Body of pancreas (tissue), 4 donors: ENCODE measurements at regions not wholly inside any gene's neighbourhood (a gene's known extent, or its start where the extent isn't known, plus 50 kb on each side); places are given as distances from the start of the nearest gene placed in this dataset.

ENCODE experiments used
- ATAC-seq: fragments of 150-250 bp; one replicate; pipeline ENCODE4 v1.9.1; 2016
- DNase-seq, 4 donors: peaks; one replicate each; pipeline ENCODE4 v3.0.0-alpha.2; 2019
- H3K27ac ChIP-seq, 4 donors: fragments of 200-600 bp; sonication (generic); 1 replicate in 3 of 4; 2 replicates in 1 of 4; pipeline versions ENCODE4 v1.5.1 to v1.6.1; 2016 to 2019; ENCODE audit warnings: mild to moderate bottlenecking in 1 of 4, mixed read lengths in 1 of 4, moderate library complexity in 1 of 4
- H3K27me3 ChIP-seq, 2 donors: fragments of 200-600 bp; sonication (generic); one replicate each; pipeline ENCODE4 v1.6.0; 2016; ENCODE audit warnings: mild to moderate bottlenecking in 1 of 2
- H3K36me3 ChIP-seq, 2 donors: fragments of 200-600 bp; sonication (generic); replicated peaks in 1 of 2; 2 replicates each; pipeline ENCODE4 v1.5.1; 2016; ENCODE audit warnings: low read depth in 2 of 2; ENCODE audit not compliant: insufficient read depth in 1 of 2
- H3K4me1 ChIP-seq: fragments of 200-600 bp; sonication (generic); one replicate; pipeline ENCODE4 v1.6.0; 2016
- H3K4me3 ChIP-seq, 2 donors: fragments of 200-600 bp; sonication (generic); 1 replicate in 1 of 2; 2 replicates in 1 of 2; pipeline ENCODE4 v1.5.1; 2016 to 2019
- H3K9me3 ChIP-seq, 3 donors: fragments of 200-600 bp; sonication (generic); 1 replicate in 2 of 3; 2 replicates in 1 of 3; pipeline ENCODE4 v1.5.1; 2016
- CTCF ChIP-seq, 7 experiments: fragments of 450-650 bp in 4 of 7; fragments of 200-600 bp in 3 of 7; sonication (generic) in 3 of 7; IDR thresholded peaks; one replicate each; pipeline ENCODE4 v1.5.1; 2016 to 2019; ENCODE audit warnings: antibody characterized with exemption in 7 of 7
- POLR2A ChIP-seq, 3 donors: fragments of 450-650 bp; IDR thresholded peaks; one replicate each; pipeline ENCODE4 v1.6.1; 2016; ENCODE audit warnings: antibody characterized with exemption in 3 of 3, mild to moderate bottlenecking in 2 of 3
- WGBS, 2 donors: methylation state at CpG; one replicate each; pipeline ENCODE4 v1.1.5; 2017; 5-methylcytosine and 5-hydroxymethylcytosine counted together
- intact Hi-C: fragments of 100-400 bp; cut with DNase I; formaldehyde crosslinking; loops from one replicate; pipeline ENCODE4 v1.15.1; 2023

- ATAC-seq, result no peak
- no peak for TF ChIP-seq POLR2A (IDR thresholded peaks at IDR 0.05)
- no peak for TF ChIP-seq CTCF (IDR thresholded peaks at IDR 0.05)
- intact Hi-C loops, result no loop called here
- Histone ChIP-seq H3K4me3 (no peak overlapping the region), H3K9me3 (no peaks in the 10 kb centered on the region), H3K36me3 (no peaks in the 10 kb centered on the region), H3K27ac (no peak overlapping the region), H3K27me3 (no peaks in the 10 kb centered on the region), H3K4me1 (no peaks in the 10 kb centered on the region)
- DNase-seq, result no peak
- 54 to 61% methylated on average over 4 of the region's 4 CpGs for WGBS, 2 donors
Observed at GRCh38 chr5:97434021-97434420, 251.0 kb upstream of the RIOK2 start.

DNA sequence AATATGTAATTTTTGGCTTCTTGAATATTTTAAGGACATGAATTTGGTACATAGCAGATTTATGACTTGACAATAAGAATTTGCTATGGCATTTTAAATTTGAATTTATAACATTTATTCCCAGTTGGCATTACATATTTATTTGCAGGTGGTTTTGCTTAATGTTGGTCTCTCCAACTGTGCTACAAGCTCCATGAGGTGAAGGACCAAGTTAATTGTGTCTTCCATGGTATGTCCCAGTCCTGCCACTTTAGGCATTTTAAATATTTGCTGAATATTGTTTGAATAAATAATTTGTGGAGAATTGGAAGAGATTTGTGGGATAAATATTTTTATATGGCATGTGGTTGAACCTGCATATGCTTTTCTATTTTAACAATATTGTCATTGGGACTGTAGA is 253.4 kb upstream of the RIOK2 start:
- Histone ChIP-seq H3K4me3 (no peak overlapping the region), H3K27me3 (no peaks in the 10 kb centered on the region), H3K4me1 (no peaks in the 10 kb centered on the region), H3K36me3 (no peaks in the 10 kb centered on the region), H3K27ac (no peak overlapping the region), H3K9me3 (no peaks in the 10 kb centered on the region)
- intact Hi-C loops, result no loop called here
- no peak for ATAC-seq
- TF ChIP-seq POLR2A (IDR thresholded peaks at IDR 0.05) (no peak), CTCF (IDR thresholded peaks at IDR 0.05) (no peak)
- DNase-seq, result no peak

GRCh38 chr5:97443740-97444139 is 260.7 kb upstream of the RIOK2 start:
- ATAC-seq, result no peak

DNA sequence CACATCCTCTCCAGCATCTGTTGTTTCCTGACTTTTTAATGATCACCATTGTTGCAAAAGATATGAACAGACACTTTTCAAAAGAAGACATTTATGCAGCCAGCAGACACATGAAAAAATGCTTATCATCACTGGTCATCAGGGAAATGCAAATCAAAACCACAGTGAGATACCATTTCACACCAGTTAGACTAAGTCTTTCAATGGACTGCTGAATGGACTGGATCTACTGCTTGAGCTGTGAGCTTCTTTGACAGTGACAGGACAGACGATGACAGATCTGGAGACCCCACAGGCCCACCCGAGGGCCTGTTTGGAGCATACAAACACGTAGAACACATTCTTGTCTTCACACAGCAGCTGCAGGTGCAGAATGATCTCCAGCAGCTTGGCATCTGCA is 266.1 kb upstream of the RIOK2 start:
- Histone ChIP-seq H3K36me3 (no peaks in the 10 kb centered on the region), H3K4me3 (no peak overlapping the region), H3K9me3 (no peaks in the 10 kb centered on the region), H3K4me1 (no peaks in the 10 kb centered on the region), H3K27ac (no peak overlapping the region), H3K27me3 (no peaks in the 10 kb centered on the region)
- intact Hi-C loops, result no loop called here
- no peak for DNase-seq
- ATAC-seq, result no peak
- TF ChIP-seq CTCF (IDR thresholded peaks at IDR 0.05) (no peak), POLR2A (IDR thresholded peaks at IDR 0.05) (no peak)
- 43 to 52% methylated on average over 3 of the region's 3 CpGs for WGBS, 2 donors

More at GRCh38 chr5:97443740-97444139, 260.7 kb upstream of the RIOK2 start:
- TF ChIP-seq POLR2A (IDR thresholded peaks at IDR 0.05) (no peak), CTCF (IDR thresholded peaks at IDR 0.05) (no peak)
- Histone ChIP-seq H3K4me1 (no peaks in the 10 kb centered on the region), H3K27ac (no peak overlapping the region), H3K36me3 (no peaks in the 10 kb centered on the region), H3K27me3 (no peaks in the 10 kb centered on the region), H3K9me3 (peaks cover 0 to 8% (median 0%) of the 10 kb centered on the region in 3 donors), H3K4me3 (no peak overlapping the region)
- intact Hi-C loops, result no loop called here
- DNase-seq, result no peak
- 58 to 65% methylated on average over 5 of the region's 5 CpGs for WGBS, 2 donors

DNA sequence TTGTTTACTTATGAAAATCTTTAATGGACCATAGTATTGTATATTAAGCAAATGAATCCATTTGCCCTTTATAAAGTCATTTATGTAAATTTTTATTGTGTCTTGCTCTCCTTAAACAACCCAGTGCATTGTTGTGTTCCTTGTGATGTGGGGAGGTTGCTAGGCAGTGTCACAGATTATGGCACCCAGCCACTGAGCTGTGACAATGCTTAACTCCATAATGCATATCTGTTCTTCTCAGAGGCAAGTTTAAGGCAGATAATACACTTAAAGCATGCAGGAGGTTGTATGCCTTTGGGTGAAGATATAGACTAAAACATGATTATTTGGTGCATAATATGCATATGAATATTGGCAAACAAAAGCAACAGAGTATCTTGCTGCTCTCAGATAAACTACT is 269.6 kb upstream of the RIOK2 start:
- H3K27ac ChIP-seq, result no peak overlapping the region
- intact Hi-C loops, result no loop called here
- H3K27me3 ChIP-seq, result no peaks in the 10 kb centered on the region
- H3K4me3 ChIP-seq, result no peak overlapping the region
- H3K4me1 ChIP-seq, result no peaks in the 10 kb centered on the region
- TF ChIP-seq POLR2A (IDR thresholded peaks at IDR 0.05) (no peak), CTCF (IDR thresholded peaks at IDR 0.05) (no peak)
- no peak for ATAC-seq
- no peaks in the 10 kb centered on the region for H3K9me3 ChIP-seq
- H3K36me3 ChIP-seq, result no peaks in the 10 kb centered on the region
- DNase-seq, result no peak
